Activated naive CD4-positive, alpha-beta T cell treated with anti-CD3 and anti-CD28 coated beads for 36 hours (primary cell): ENCODE measurements at regions not wholly inside any gene's neighbourhood (a gene's known extent, or its start where the extent isn't known, plus 50 kb on each side); places are given as distances from the start of the nearest gene placed in this dataset.

ENCODE experiments used
- CTCF ChIA-PET: fragments of 350-600 bp; sonication (Branson Sonifier 250); formaldehyde crosslinking; loops from one replicate; lab custom pipeline; 2021; ENCODE audit warnings: antibody characterized with exemption; lab: Charles Lee
- DNase-seq: peaks from one replicate; pipeline ENCODE4 v3.0.0-alpha.2; 2020
- H3K27ac Mint-ChIP-seq: one replicate; pipeline ENCODE4 v1.8.0; 2021; ENCODE audit warnings: mild to moderate bottlenecking, mixed read lengths
- H3K27me3 Mint-ChIP-seq: one replicate; pipeline ENCODE4 v1.8.0; 2021; ENCODE audit warnings: low read depth, mixed read lengths
- H3K36me3 Mint-ChIP-seq: one replicate; pipeline ENCODE4 v1.8.0; 2021; ENCODE audit warnings: low read depth, mixed read lengths
- H3K4me1 Mint-ChIP-seq: one replicate; pipeline ENCODE4 v1.8.0; 2021; ENCODE audit warnings: low read depth, mixed read lengths
- H3K4me3 Mint-ChIP-seq: one replicate; pipeline ENCODE4 v1.8.0; 2021; ENCODE audit warnings: mild to moderate bottlenecking, moderate library complexity, mixed read lengths
- H3K9me3 Mint-ChIP-seq: one replicate; pipeline ENCODE4 v1.8.0; 2021; ENCODE audit warnings: mixed read lengths
- intact Hi-C: fragments of 100-400 bp; cut with micrococcal nuclease; formaldehyde crosslinking; loops from one replicate; pipeline ENCODE4 v1.15.1; 2023

GRCh38 chr13:70835371-70835770 is 727.1 kb upstream of the KLHL1 start:
- Mint-ChIP-seq H3K27ac (no peak overlapping the region), H3K4me1 (no peaks in the 10 kb centered on the region), H3K27me3 (no peaks in the 10 kb centered on the region), H3K36me3 (no peaks in the 10 kb centered on the region), H3K4me3 (no peak overlapping the region), H3K9me3 (peaks cover 2% of the 10 kb centered on the region)
- intact Hi-C loops = no loop called here
- DNase-seq = no peak
- CTCF ChIA-PET = no interaction called here

DNA sequence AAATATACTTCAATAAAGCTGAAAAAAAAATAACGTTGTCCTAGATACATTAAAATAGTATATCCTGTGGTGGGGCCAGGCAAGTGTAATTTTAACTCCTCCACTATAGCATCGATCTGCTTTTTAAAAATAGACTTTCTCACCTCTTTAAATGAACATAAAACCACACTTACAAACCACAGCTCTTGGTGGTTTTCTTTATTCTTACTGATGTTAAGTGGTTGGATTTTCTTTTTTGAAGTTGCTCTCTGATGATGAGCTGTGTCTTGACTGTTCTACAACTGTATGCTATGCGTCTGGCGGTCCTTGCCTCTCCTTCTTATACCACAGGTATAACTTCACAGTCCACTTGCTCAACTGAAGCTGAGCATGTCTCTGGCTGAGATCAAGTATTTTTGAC is 721.5 kb upstream of the KLHL1 start:
- no peak overlapping the region for H3K27ac Mint-ChIP-seq
- H3K4me3 Mint-ChIP-seq = no peak overlapping the region
- no peak for DNase-seq
- CTCF ChIA-PET = no interaction called here
- H3K27me3 Mint-ChIP-seq = no peaks in the 10 kb centered on the region
- intact Hi-C loops = no loop called here
- peaks cover 4% of the 10 kb centered on the region for H3K9me3 Mint-ChIP-seq
- no peaks in the 10 kb centered on the region for H3K4me1 Mint-ChIP-seq
- H3K36me3 Mint-ChIP-seq = no peaks in the 10 kb centered on the region

DNA sequence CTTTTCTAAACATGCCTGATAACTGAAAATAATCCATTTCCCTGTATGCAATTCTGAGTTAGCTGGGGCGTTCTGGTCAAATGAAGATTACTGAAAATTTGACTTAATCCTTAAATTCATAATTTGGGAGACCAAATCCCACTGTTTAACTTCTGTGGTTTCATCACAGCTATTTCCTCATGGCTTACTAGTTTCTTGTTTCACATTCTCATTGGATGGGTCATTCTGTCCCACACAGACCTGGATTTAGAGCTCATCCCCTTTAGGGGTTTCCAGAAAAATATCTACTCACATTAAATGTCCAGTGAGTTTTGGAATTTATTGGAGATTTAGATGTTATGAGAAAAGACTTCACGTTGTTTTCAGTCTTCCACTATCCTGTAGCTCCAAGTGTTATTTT is 709.3 kb upstream of the KLHL1 start:
- no peak overlapping the region for H3K27ac Mint-ChIP-seq
- no peaks in the 10 kb centered on the region for H3K27me3 Mint-ChIP-seq
- CTCF ChIA-PET = no interaction called here
- DNase-seq = no peak
- peaks cover 3% of the 10 kb centered on the region for H3K9me3 Mint-ChIP-seq
- H3K4me3 Mint-ChIP-seq = no peak overlapping the region
- intact Hi-C loops = no loop called here
- H3K36me3 Mint-ChIP-seq = no peaks in the 10 kb centered on the region
- no peaks in the 10 kb centered on the region for H3K4me1 Mint-ChIP-seq

- Mint-ChIP-seq H3K36me3 (no peaks in the 10 kb centered on the region), H3K27ac (no peak overlapping the region), H3K4me3 (no peak overlapping the region), H3K27me3 (no peaks in the 10 kb centered on the region), H3K4me1 (no peaks in the 10 kb centered on the region), H3K9me3 (peaks cover 3% of the 10 kb centered on the region)
- CTCF ChIA-PET = no interaction called here
- DNase-seq = no peak
- intact Hi-C loops = no loop called here
Measured at GRCh38 chr13:70816853-70817252, 708.6 kb upstream of the KLHL1 start.

- H3K27ac Mint-ChIP-seq = no peak overlapping the region
- no peaks in the 10 kb centered on the region for H3K4me1 Mint-ChIP-seq
- H3K9me3 Mint-ChIP-seq = peaks cover 3% of the 10 kb centered on the region
Measured at GRCh38 chr13:70814684-70815083, 706.4 kb upstream of the KLHL1 start.

DNA sequence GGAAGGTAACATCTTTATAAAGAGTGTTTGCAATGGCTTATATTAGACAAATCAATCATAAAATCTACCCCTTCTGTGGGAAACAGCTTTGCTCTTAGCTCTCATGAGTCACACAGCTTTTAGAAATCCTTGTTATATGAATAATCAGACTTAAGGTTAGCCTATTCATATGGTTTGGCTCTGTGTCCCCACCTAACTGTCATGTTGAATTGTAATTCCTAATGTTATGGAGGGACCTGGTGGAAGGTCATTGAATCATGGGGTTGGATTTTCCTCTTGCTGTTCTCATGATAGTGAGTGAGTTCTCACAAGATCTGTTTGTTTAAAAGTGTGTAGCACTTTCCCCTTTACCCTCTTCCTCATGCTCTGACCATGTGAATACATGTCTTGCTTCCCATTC is 704.2 kb upstream of the KLHL1 start:
- H3K4me1 Mint-ChIP-seq = no peaks in the 10 kb centered on the region
- no peak for DNase-seq
- H3K4me3 Mint-ChIP-seq = no peak overlapping the region
- no peaks in the 10 kb centered on the region for H3K36me3 Mint-ChIP-seq
- no peaks in the 10 kb centered on the region for H3K27me3 Mint-ChIP-seq
- peaks cover 6% of the 10 kb centered on the region for H3K9me3 Mint-ChIP-seq
- intact Hi-C loops = no loop called here
- CTCF ChIA-PET = interaction anchor here (0.6 kb wide), 1 partner anchor 1796 kb away, joined by 5 read pairs; no protein-coding TSS in a partner anchor
- no peak overlapping the region for H3K27ac Mint-ChIP-seq

More at GRCh38 chr13:70814684-70815083, 706.4 kb upstream of the KLHL1 start:
- H3K27me3 Mint-ChIP-seq = no peaks in the 10 kb centered on the region
- intact Hi-C loops = no loop called here
- CTCF ChIA-PET = no interaction called here
- no peak for DNase-seq
- no peak overlapping the region for H3K4me3 Mint-ChIP-seq
- H3K36me3 Mint-ChIP-seq = no peaks in the 10 kb centered on the region

DNA sequence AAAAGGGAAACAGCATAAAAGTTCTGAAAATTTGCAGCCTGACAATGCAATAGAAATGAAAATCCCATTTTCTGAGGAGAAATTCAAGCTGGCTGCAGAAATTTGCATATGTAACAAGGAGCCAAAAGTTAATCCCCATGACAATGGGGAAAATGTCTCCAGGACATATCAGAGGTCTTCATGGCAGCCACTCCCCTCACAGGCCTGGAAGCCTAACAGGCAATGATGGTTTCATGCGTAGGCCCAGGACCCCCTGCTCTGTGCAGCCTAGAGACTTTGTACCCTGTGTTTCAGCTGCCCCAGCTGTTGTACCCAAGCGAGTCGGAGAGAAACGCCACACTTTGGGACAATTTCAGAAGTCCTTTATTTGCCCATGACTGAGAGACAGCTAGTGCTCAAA is 701.3 kb upstream of the KLHL1 start:
- CTCF ChIA-PET = no interaction called here
- H3K27ac Mint-ChIP-seq = no peak overlapping the region
- no peak for DNase-seq
- no peak overlapping the region for H3K4me3 Mint-ChIP-seq
- no peaks in the 10 kb centered on the region for H3K36me3 Mint-ChIP-seq
- H3K4me1 Mint-ChIP-seq = no peaks in the 10 kb centered on the region
- intact Hi-C loops = no loop called here
- peaks cover 8% of the 10 kb centered on the region for H3K9me3 Mint-ChIP-seq
- no peaks in the 10 kb centered on the region for H3K27me3 Mint-ChIP-seq

- CTCF ChIA-PET = no interaction called here
- Mint-ChIP-seq H3K9me3 (no peaks in the 10 kb centered on the region), H3K27ac (no peak overlapping the region), H3K27me3 (no peaks in the 10 kb centered on the region), H3K36me3 (no peaks in the 10 kb centered on the region), H3K4me3 (no peak overlapping the region), H3K4me1 (no peaks in the 10 kb centered on the region)
- no peak for DNase-seq
- intact Hi-C loops = no loop called here
Measured at GRCh38 chr13:70798385-70798784, 690.1 kb upstream of the KLHL1 start.

GRCh38 chr13:70795484-70795883 is 687.2 kb upstream of the KLHL1 start:
- Mint-ChIP-seq H3K4me1 (no peaks in the 10 kb centered on the region), H3K27me3 (no peaks in the 10 kb centered on the region), H3K27ac (no peak overlapping the region), H3K9me3 (peaks cover 1% of the 10 kb centered on the region), H3K4me3 (no peak overlapping the region), H3K36me3 (no peaks in the 10 kb centered on the region)
- CTCF ChIA-PET = no interaction called here
- intact Hi-C loops = no loop called here
- DNase-seq = no peak

GRCh38 chr13:70792121-70792520 is 683.9 kb upstream of the KLHL1 start:
- no peaks in the 10 kb centered on the region for H3K4me1 Mint-ChIP-seq
- intact Hi-C loops = no loop called here
- CTCF ChIA-PET = no interaction called here

DNA sequence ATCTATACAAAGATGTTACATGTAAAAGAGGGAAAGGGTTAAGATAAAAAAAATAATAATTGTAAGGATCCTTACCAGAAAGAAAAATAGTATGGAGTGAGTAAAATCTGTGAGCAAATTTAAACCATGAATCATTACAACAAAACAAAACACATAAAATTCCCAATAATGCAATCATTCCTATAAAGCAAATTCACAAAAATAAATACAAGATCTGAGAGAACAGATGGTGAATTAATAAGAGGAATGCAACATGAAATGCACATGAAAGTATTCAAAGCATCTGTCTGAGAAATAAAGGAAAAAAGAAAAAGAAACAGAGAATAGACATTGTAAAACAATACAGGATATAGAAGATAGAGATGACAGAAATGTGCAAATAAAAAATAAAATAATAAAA is 681.5 kb upstream of the KLHL1 start:
- Mint-ChIP-seq H3K4me1 (no peaks in the 10 kb centered on the region), H3K4me3 (no peak overlapping the region), H3K9me3 (peaks cover 1% of the 10 kb centered on the region), H3K27ac (no peak overlapping the region), H3K27me3 (no peaks in the 10 kb centered on the region), H3K36me3 (no peaks in the 10 kb centered on the region)
- CTCF ChIA-PET = no interaction called here
- DNase-seq = no peak
- intact Hi-C loops = no loop called here

More at GRCh38 chr13:70792121-70792520, 683.9 kb upstream of the KLHL1 start:
- DNase-seq = no peak
- Mint-ChIP-seq H3K27me3 (no peaks in the 10 kb centered on the region), H3K4me3 (no peak overlapping the region), H3K36me3 (no peaks in the 10 kb centered on the region), H3K27ac (no peak overlapping the region), H3K9me3 (peaks cover 1% of the 10 kb centered on the region)

DNA sequence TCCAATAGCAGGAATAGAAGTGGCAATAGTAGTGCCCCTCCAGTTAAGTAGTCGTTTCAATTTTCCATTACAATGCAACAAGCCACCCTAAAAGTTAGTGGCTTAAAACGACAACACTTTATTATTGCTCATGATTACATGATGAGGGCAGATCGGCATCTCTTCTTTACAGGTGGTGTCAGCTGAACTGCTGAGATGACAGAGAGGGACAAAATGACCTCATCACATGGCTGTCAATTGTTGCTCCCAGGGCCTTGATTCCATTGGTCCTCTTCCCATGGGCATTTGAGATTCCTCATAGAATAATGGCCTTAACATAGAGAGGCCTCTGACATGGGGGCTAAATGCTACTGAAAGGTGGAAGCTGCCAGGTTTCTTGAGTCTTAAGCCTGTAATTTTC is 679.8 kb upstream of the KLHL1 start:
- CTCF ChIA-PET = no interaction called here
- no peak overlapping the region for H3K27ac Mint-ChIP-seq

DNA sequence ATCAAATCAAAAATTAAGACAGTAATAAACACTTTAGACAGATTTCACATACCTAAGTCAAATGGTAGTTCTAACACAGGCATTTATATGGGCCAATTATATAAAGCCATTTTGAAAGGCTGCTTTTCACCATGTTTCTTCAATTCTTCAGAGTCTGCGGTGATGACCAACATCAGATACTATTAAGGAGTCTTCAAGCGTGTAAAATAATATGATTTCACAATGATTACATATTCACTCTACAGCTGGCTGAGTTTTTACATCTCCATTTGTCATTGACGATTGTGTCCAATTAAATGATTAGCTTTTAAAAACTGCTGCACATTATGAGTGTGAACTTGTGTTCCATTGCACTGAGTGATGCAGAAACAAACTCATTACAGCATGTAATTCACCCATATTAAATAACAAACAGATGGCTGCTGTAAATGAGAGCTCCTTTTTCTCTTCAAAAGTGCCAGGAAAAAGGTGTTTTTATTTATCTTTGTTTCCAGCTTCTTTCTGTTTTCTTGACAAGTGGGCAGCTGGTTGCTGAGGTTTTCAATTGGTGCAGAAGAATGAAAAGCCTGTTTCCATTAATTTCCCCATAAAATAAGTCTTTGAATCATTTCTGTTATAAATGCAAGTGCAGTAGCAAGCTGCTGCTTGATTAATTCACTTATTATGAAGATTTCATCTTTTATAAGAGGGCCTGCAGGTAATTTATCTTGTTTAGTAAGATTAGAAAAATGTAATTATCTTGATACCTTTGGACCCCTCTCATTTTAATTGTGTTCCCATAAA is 676.1 kb upstream of the KLHL1 start:
- Mint-ChIP-seq H3K4me3 (no peak overlapping the region), H3K4me1 (no peaks in the 10 kb centered on the region), H3K9me3 (no peaks in the 10 kb centered on the region), H3K36me3 (no peaks in the 10 kb centered on the region), H3K27ac (no peak overlapping the region), H3K27me3 (no peaks in the 10 kb centered on the region)
- DNase-seq = no peak
- intact Hi-C loops = no loop called here
- CTCF ChIA-PET = no interaction called here

More for the DNA sequence above, 679.8 kb upstream of the KLHL1 start:
- Mint-ChIP-seq H3K36me3 (no peaks in the 10 kb centered on the region), H3K4me3 (no peak overlapping the region), H3K9me3 (peaks cover 1% of the 10 kb centered on the region), H3K4me1 (no peaks in the 10 kb centered on the region), H3K27me3 (no peaks in the 10 kb centered on the region)
- intact Hi-C loops = no loop called here
- no peak for DNase-seq
